Activated effector memory CD4-positive, alpha-beta T cell treated with Interleukin-2 at 50 U/mL for 16 hours (primary cell): ENCODE measurements at regions not wholly inside any gene's neighbourhood (a gene's known extent, or its start where the extent isn't known, plus 50 kb on each side); places are given as distances from the start of the nearest gene placed in this dataset.
"Not testable (repeated sequence)": the region's sequence is repeated elsewhere in the genome, so short reads cannot be mapped to it uniquely, and the experiment has no call there.

Experiments
- DNase-seq: peaks from one replicate; pipeline ENCODE4 v3.0.0-alpha.2; 2020

DNA sequence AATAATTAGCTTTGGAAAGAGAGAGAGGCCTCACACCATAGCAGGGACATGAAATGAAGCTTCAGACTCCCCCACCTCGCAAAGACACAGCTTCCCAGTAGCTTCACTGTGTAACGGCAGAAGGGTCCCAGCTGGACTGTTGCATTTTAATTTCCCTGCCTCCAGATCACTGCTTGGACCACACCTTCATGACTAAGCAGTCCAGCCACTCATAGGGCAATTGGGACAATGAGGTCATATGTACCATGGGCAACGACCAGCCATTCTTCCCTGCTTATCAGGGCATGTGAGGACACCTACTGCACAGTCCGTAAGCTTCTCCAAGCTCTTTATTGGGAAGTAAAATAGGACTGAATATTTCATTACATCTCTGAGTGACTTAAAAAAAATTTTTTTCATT is 183.0 kb downstream of the MREG start:
- DNase-seq = no peak

DNA sequence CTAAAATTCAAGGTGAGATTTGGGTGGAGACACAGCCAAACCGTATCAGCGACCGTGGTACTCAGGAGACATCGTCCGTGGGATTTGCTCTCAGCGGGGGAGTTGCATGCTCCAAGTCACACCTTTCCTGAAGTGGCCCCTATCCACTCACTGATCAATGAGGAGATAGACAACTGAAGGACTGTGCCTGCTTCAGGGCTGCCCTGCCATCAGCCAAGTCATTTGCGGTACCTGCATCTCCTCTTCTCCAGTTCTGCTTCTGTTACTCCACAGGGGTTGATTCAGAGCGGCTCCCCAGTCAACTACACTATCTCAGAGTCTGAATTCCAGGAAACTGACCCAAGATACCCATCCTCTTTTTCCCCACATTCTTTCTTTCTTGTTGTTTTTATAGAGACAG is 184.1 kb downstream of the MREG start:
- no peak for DNase-seq

DNA sequence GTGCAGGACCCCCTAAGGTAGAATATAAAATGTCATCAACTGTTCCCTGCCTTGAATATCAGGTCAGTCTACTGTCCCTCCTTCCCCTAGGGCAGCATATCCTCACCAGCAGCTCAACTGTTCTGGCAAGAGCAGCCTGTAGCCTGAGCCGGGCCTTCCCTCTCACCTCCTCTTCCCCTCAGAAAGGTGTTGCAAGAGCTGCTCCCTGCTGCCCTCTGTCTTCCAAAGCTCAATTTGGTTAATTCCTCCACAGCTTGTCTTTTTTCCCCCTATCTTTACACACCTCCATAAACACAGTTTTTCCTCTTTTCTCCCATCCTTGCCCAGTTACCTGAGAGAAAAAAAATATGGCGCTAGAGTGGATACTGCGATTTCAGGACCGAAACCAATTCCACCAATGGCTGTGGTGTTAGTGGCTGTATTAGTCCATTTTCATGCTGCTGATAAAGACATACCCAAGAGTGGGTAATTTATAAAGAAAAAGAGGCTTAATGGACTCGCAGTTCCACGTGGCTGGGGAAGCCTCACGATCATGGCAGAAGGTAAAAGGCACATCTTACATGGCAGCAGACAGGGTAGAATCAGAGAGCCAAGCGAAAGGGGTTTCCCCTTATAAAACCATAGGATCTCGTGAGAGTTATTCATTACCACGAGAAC is 184.7 kb downstream of the MREG start:
- peak; percentile 2 for DNase-seq

DNA sequence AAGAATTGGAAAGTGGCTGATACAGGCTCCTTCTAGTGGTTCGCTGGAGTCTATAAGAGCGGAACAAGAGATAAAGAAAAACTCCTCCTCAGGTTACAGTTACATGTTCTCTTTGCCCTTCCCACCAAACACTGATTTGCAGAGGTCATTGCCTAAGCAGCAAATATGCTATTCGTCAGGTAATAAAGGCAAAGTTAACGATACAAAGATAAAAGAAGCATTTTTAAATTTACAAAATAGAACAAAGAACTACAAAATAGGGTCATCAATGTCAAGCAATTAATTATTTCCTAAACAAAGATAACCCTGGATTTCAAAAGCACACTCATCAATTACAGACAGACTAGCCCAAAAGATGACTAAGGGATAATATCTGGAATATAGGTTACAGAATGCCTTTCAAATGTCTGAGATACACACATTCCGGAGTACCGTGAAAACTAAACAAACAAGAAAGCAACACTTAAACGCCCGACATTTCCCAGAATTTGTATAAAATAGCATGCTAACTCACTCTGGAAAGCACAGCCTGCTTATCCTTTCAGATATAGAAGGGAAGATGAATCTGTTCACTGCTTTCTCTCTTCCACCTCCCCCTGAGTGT is 186.4 kb downstream of the MREG start:
- no peak for DNase-seq

DNA sequence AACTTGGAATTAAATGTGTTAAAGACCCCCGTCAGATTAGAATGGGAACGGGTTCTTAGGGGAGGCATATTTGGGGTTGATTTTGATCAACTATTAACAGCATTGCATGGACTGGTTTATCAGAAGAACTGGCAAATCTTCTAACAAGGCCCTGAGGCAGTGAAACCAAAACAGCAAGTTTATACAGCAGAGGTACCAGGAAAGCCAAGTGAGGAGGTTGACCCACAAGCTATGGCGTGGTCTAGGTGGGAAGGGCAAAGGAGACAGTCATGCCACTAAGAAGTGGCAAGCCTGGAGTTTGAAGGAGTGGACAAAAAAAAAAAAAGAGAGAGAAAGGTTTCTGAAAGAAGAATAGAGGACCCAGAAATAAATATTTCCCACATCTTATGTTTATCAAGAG is 187.0 kb downstream of the MREG start:
- no peak for DNase-seq

DNA sequence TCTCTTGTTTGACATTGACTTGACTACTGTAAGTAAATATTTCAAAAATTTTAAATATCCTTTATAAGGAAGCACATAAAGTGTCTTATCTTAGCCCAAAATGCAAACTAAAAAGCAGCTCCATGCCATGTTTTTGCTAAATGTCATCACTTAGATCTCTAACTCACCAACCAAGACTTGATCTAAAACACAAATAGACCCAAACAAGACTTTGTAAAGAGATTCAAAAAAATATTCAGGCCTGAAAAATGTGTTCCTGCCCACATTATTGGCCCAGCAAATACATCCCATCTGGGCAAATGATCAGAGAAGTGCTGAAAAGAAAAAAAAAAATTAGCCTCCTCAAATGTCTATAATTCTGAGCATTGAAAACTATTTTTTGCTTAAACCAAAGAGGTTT is 187.6 kb downstream of the MREG start:
- DNase-seq = no peak

DNA sequence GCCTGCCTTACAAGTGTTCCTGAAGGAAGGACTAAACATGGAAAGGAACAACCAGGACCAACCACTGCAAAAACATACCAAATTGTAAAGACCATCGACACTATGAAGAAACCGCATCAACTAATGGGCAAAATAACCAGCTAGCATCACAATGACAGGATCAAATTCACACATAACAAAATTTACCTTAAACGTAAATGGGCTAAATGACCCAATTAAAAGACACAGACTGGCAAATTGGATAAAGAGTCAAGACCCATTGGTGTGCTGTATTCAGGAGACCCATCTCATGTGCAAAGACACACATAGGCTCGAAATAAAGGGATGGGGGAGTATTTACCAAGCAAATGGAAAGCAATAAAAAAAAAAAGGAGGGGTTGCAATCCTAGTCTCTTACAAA is 192.1 kb downstream of the MREG start:
- DNase-seq = not testable (repeated sequence)

DNA sequence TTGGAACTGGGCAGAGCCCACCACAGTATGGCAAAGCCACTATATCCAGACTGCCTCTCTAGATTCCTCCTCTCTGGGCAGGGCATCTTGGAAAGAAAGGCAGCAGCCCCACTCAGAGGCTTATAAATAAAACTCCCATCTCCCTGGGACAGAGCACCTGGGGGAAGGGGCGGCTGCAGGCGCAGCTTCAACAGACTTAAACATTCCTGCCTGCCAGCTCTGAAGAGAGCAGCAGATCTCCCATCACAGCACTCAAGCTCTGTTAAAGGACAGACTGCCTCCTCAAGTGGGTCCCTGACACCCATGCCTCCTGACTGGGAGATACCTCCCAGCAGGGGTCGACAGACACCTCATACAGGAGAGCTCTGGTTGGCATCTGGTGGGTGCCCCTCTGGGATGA is 193.6 kb downstream of the MREG start:
- DNase-seq = not testable (repeated sequence)

DNA sequence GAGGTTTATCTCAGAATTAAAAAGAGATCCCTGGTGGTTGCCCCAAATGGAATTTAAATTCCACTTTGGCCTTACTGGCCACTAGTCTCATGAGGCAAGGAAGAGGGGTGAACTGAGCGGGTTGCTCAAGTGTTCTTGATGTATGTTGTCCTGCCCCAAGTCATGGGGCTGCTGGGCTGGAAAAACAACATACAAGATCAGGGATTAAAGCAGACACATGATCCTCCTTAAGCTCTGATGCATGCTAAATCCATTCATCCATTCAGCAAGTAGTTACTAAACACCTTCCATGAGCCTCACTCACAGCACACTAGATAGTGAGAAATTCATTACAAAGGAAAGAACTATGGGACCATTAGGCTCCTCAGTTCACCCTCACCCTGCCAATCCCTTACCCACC is 196.3 kb downstream of the MREG start:
- DNase-seq = no peak

DNA sequence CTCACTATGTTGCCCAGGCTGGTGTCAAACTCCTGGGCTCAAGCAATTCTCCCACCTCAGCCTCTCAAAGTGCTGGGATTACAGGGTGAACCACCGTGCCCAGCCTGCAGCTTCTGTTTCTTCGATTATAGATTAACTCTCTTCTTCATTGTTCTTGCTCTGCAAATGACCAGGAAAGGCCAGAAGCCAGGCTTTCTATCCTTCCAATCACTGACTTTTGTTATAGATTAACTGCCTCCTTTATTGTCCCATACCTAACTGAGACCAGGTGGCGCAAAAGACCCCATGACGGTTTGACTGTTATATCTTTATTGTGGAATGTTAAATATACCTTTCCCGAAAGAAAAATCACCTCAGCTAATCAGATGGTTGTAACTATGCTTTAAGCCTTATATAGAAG is 196.9 kb downstream of the MREG start:
- DNase-seq = no peak

DNA sequence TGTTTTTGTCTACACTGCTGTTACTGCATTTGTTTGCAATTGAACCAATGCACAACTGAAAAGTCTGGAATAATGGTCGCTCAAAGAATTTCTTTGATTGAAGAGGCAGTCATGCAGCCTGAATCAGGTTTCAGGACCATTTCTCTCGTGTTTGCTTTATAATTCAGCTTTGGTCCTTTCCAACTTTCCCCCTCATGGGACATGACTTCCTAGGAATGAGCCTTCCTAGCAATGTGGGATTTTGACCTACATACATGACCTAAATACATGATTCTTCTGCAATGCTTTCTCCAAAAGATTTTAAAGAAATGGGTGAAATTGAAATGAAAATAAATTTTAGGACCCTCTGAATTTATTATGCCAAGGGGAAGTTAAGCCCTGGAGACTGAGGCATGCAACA is 197.4 kb downstream of the MREG start:
- DNase-seq = no peak

DNA sequence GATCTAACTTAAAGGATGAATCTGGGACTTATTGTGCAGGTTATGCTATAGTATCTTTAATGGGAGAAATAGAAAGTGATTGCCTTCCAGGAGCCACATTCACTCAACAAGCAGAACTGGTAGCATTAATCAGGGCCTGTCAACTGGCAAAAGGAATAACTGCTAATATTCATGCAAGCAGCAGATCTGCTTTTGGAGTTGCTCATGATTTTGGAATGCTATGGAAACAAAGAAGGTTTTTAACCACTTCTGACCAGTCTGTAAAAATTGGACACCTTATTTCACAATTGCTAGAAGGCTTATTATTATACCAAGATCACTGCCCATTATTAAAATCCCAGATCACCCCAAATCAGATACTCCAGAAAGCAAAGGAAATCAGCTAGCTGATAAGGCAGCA is 200.4 kb downstream of the MREG start:
- no peak for DNase-seq

DNA sequence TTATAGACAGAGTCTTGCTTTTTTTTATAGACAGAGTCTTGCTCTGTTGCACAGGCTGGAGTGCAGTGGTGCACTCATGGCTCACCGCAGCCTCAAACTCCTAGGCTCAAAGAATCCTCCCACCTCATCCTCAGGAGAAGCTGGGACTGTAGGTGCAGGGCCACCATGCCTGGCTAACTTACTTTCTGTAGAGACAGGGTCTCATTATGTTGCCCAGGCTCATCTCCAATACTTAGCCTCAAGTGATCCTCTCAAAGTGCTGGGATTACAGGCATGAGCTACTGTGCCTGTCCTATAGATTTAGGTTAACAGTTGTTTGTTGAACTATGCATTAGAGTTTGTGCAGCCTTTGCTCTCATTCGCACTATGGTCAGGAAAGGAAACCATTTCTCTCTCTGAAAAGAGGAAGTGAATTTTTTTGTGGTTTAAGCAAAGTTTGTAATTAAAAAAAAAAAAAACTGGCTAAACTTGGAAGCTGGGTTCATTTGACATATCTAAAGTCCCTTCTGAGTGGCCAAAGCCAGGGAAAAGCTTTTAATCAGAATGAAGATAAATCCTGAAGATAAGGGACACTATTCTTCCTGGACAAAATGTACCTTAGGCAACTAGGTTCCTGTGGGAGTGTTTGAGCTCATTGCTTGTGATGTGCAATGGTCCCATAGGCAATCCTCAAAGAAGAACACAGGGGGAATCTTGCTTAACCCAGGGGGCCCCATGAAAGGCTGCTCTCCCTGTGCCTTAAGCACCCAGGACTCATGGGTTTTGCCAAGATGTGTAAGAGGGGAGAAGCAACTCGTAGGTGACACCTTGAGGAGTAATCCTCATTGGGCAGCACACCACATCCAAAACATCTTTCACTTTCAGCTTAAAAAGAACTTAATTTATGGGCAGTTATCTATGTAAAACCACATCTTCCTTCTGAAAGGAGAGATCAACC is 201.7 kb downstream of the MREG start:
- DNase-seq = no peak

DNA sequence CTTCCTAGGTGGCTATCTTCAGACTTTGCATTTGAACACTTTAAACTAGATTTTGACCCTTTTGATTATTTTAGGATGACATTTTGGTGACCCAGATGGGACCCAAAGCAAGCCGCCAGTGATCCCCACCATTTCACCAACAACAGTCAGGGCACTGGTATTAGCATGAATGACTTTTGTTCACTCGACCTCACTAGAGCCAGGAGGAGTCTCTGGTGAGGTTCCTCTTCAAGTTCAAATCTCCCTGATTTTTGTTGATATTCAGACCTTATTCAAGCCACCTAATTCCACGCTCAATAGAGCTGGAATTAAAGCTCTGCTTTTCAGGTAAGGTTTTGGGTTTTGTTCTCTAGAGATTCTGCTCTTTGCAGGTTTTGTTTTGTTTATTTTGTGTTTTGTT is 202.3 kb downstream of the MREG start:
- DNase-seq = no peak

DNA sequence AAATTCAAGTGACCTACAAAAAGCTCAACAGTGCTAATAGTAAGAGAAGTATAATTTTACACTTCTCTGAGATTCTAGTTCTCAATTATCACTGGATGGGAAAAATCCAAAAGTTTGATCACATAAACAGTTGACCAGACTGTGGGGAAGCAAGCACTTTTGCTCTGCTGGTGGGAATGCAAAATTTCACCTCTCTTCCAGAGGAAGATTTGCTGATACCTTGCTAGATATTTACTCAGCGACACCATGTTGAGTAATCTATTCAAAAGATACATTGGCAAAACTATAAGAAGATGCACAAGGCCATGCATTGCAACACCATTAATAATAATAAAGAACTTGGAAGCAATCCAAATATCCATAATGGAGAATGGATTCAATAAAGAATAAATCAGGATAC is 204.4 kb downstream of the MREG start:
- no peak for DNase-seq

DNA sequence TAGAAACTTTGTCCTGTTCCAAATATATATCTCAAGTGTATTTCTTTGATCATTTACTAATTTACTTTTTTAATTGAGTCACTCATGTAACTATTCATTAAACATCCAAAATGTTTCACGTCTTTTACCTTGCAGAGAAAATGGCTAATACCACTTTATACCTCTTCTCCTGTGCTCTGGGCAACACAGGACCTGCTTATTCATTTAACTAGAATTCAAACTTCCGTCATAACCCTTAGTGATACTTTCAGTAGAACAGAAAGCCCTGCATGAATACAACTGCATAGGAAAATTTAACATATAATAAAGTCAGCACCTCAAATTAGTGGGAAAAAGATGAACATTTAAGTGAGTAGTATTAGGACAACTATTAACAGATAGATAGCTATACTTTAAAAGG is 205.2 kb downstream of the MREG start:
- DNase-seq = no peak

DNA sequence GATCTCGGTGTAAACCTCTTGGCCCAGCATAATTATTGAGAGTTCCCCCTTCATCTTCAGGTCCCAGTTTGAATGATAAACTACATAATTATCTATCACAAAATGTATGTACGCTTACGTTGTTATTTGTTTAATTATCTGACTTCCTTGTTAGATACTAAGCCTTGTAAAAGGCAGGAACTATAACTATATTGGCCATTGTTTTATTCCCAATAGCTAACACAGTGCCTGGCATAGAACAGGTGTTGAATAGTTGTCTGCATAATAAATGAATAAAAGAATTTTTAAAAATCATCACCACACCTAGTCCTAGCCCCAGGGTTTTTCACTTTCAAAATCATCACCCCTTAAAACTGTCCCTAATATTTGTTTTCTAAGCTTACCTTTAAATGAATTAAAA is 207.9 kb downstream of the MREG start:
- no peak for DNase-seq

DNA sequence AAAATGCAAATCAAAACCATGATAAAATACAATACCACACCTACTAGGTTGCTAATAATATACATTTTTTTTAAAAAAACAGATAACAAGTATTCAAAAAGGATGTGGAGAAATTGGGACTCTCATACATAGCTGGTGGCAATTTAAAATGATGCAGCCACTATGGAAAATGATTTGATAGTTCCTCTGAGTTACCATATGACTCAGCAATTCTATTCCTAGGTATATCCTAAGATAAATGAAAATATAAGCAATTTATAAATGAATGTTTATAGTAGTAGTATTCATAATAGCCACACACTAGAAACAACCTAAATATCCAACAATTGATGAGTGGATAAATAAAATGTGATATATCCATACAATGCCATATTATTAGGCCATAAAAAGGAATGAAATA is 210.2 kb downstream of the MREG start:
- no peak for DNase-seq

DNA sequence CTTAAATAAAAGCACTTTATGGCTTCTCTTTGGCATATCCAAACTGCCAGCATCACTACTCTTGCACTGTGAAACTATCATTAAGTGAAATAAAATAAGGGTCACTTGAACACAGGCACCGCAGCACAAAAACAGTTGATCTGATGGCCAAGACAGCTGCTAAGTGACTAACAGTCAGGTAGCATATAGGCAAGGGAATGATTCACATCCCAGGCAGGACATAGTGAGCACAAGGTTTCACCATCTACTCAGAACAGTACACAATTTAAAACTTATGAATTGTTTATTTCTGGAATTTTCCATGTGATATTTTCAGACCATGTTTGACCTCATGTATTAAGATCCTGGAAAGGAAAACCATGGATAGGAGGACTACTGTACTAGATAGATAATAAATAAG is 214.2 kb downstream of the MREG start:
- no peak for DNase-seq

DNA sequence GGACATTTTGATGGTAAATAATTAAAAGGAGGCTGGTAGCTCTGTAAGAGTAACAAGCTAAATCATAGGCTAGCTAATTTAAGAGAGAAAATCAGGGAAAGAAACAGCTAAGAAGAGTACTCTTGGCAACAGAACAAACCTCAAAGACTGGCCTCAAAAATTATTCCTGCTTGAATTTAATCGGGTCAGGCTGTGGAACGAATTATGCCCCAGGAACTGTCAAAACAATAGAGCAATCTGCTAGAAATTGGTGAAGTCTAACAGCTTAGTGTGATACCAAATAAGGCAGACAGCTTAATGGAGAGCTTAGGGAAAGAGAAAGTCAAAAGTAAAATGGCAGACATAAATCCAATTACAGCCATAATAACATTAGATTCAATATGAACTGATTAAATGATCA is 215.7 kb downstream of the MREG start:
- no peak for DNase-seq

DNA sequence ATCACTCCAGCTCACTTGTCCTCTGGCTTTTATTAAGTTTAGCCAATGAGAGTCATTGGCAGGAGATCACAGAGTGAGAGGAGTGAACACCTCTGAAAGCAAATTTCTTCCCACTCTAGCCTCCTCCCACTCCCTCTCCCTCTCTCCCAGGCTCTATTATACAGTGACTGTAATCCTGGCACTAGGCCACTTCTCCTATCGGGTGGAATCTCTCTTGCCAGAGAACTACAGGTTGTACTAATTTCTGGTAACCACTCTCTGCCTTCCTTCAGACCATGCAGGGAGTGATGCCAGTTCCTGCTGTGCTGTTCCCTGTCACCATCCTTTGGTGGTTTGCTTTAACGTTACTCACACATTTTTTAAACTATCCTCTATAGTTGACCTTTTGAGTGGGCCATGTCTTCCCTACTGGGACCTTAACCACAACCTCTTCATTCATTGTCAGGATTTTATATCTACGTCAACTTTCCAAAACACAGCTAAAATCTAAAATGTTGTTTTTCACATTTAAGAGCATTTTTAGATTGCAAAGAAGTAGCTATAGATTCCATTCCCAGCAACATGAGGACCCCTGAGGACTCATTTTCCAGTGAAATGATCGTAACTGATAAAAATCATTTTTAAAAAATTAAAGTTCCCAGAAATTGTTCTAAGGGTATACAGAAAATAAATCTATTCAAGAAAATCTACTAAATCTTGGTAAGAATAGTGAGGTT is 217.1 kb downstream of the MREG start:
- DNase-seq = no peak

DNA sequence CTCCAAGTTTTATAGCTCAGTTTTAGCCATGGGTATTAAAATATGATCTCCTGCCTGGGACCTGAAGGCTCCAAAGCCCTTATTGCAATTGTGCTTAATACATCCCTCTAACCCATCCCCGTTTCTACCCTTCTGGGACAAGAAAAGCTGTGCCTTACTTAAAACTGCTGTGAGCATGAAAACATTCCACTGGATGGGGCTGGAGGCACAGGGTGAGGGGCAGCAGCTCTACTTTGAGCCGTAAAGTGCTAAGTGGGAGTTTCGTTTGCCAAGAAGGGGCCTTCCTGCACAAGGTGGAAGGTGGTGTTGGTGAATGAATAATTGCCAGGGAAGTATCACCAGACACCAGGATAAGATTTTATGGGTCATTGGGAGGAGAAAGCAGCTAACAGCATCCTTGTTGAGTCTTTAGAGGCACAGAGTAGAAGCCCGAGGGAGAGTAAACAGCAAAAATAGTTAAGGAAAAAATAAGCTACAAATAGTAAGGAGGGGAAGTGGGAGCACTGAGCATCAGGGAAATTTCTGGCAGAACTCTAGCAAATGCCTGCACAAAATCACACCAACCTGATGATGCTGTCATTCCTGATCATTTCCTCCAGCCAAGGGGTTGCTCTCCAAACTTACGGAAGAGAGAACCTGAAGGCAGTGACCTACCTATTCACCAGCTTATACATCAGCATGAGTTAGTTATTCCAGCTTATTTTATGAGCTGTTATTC is 218.4 kb downstream of the MREG start:
- no peak for DNase-seq
